SJSA1 (cell line): ENCODE measurements at regions not wholly inside any gene's neighbourhood (a gene's known extent, or its start where the extent isn't known, plus 50 kb on each side); places are given as distances from the start of the nearest gene placed in this dataset.

Source experiments
- DNase-seq, 2 experiments: peaks; one replicate each; pipeline ENCODE4 v3.0.0-alpha.2; 2015 to 2020; ENCODE audit warnings: low spot score in 2 of 2, low read depth in 1 of 2
- H3K27ac ChIP-seq: fragments of 250-450 bp; sonication (Bioruptor Pico); 2 replicates; pipeline ENCODE4 v1.5.1; 2020; ENCODE audit warnings: mild to moderate bottlenecking, moderate library complexity
- H3K27me3 ChIP-seq: fragments of 250-450 bp; sonication (Bioruptor Pico); replicated peaks from 2 replicates; pipeline ENCODE4 v1.5.1; 2020; ENCODE audit warnings: mild to moderate bottlenecking, moderate library complexity
- H3K36me3 ChIP-seq: fragments of 250-450 bp; sonication (Bioruptor Pico); 2 replicates; pipeline ENCODE4 v1.5.1; 2020; ENCODE audit warnings: mild to moderate bottlenecking
- H3K4me1 ChIP-seq: fragments of 250-450 bp; sonication (Bioruptor Pico); replicated peaks from 2 replicates; pipeline ENCODE4 v1.6.1; 2021; ENCODE audit warnings: mild to moderate bottlenecking
- H3K4me3 ChIP-seq: fragments of 250-450 bp; sonication (Bioruptor Pico); 2 replicates; pipeline ENCODE4 v1.5.1; 2020; ENCODE audit warnings: mild to moderate bottlenecking
- H3K9me3 ChIP-seq: fragments of 250-450 bp; sonication (Bioruptor Pico); replicated peaks from 2 replicates; pipeline ENCODE4 v1.5.1; 2020; ENCODE audit warnings: mild to moderate bottlenecking

- Histone ChIP-seq H3K36me3 (no peaks in the 10 kb centered on the region), H3K4me1 (no peaks in the 10 kb centered on the region), H3K27ac (no peak overlapping the region), H3K9me3 (no peaks in the 10 kb centered on the region), H3K27me3 (no peaks in the 10 kb centered on the region), H3K4me3 (no peak overlapping the region)
- DNase-seq = no peak
Observed at GRCh38 chr3:168342946-168343850, 247.5 kb upstream of the GOLIM4 start.

DNA sequence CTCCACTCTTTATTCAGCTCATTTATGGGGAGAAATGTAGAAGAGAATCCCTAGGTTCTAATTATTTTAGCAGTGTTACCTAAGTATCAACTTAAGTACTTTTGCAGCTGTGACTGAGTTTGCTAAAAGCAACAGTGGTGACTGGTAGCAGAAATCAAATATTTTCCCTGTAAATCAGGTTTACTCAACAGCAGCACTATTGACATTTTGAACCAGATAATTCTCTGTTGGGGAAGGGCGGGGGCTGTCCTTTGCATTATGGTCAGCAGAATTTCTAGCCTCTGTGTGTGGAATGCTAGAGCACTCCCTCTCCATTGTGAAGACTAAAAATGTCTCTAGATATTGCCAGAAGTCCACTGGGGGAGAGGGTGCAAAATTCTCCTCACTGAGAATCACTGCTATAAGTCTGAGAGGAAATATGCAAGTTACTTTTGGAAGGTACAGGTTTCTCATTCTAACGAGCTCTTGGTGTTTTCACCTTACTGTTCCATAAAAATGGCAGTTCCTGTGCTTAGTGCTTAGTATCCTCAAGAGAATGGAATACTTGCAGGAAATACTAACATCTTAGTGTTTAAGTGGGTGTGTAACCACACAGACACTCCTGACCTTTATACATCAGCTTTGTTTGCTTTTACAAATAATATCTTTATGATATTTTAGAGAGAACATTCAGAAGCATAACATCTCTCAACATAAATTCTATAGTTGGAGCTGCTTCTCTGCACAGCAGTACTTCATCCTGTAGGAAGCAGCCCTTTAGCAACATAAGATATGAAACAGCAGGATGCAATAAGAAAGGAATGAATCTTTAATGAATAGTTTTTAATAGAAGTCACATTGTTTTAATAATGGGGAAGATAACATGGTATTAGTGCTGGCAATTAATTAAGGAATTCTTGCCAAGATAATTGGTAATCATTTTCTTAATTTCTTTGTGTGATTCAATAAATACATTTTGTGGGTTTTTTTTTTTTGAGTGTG, 246.5 kb upstream of the GOLIM4 start:
- DNase-seq = no peak
- Histone ChIP-seq H3K27me3 (no peaks in the 10 kb centered on the region), H3K9me3 (no peaks in the 10 kb centered on the region), H3K27ac (no peak overlapping the region), H3K4me1 (no peaks in the 10 kb centered on the region), H3K36me3 (no peaks in the 10 kb centered on the region), H3K4me3 (no peak overlapping the region)

DNA sequence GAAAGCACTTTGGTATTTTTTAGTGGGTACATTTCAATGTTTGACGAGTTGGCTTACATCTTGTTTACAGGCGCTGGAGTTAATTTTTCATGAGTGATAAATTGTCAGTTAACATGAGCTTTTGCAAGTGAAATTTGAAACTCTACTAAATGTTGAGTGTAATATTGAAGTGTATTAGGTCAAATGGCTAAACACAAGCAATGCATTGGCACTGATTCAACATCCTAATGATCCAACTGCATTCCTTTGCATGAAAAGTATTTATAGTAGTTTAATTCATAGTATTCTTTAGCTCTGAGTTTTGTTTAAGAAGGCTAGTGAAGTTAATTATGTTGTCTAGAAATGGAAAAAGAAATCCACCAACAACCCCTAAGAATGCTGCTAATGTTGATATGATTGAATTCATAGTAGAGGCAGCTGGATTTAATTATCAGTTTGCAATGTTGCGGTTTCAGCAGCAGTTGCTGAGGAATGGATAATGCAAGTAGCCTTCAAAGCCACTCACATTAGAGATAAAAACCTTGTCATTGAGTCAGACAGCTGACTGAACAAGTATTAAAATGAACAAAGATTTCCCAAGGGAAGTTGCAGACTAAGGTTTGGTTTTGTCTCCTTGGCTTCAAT, 245.6 kb upstream of the GOLIM4 start:
- Histone ChIP-seq H3K9me3 (no peaks in the 10 kb centered on the region), H3K36me3 (no peaks in the 10 kb centered on the region), H3K4me3 (no peak overlapping the region), H3K27me3 (no peaks in the 10 kb centered on the region), H3K4me1 (no peaks in the 10 kb centered on the region), H3K27ac (no peak overlapping the region)
- DNase-seq = peak in 1 of 2 experiments; percentile 5

- Histone ChIP-seq H3K27ac (no peak overlapping the region), H3K36me3 (no peaks in the 10 kb centered on the region), H3K4me1 (no peaks in the 10 kb centered on the region), H3K27me3 (no peaks in the 10 kb centered on the region), H3K9me3 (no peaks in the 10 kb centered on the region), H3K4me3 (no peak overlapping the region)
- DNase-seq = no peak
Observed at GRCh38 chr3:168338161-168338560, 242.4 kb upstream of the GOLIM4 start.

DNA sequence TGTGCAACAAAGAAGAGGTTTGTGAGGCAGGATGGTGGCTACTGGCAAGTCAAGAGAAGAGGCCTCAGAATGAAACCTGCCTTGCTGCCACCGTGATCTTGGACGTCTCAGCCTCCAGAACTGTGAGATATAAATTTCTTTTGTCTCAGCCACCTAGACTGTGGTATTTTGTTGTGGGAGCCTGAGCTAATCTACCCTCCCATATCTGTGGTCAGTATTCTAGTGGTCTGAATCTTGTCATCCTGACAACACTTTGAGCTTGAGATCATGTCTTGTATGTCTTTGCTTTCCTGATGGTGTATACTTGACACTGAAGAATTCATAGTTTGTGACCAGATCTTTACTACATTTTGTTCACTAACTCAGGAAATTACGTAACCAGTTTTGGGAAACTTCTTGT, 240.6 kb upstream of the GOLIM4 start:
- Histone ChIP-seq H3K4me1 (no peaks in the 10 kb centered on the region), H3K36me3 (no peaks in the 10 kb centered on the region), H3K27ac (no peak overlapping the region), H3K4me3 (no peak overlapping the region), H3K9me3 (no peaks in the 10 kb centered on the region), H3K27me3 (no peaks in the 10 kb centered on the region)
- no peak for DNase-seq

DNA sequence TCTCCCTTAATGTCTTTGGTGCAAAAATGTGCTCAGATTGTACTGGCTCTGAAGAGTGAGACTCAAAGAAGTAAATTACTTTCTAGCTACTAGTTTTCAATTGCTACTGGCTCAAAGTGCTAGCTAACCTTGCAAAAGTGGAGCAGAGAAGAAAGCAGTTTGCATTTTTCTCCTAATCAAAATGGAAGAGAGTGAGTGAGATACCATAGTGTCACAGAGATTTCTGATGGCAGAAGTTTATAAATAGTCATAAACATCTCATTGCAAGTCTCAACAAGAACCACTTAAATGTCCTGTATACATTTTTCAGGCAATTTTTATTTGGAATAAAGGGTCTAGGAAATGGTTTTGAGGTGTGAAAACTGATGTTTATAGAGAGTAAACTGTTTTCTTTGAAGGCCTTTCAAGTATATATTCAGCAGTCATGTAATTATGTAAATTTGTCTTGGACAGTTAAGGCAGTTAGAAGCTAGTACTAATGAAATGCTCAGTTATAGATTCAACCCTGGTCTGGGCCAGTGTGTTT, 237.7 kb upstream of the GOLIM4 start:
- DNase-seq = no peak
- H3K27ac ChIP-seq = no peak overlapping the region
- H3K27me3 ChIP-seq = no peaks in the 10 kb centered on the region
- no peaks in the 10 kb centered on the region for H3K36me3 ChIP-seq
- no peaks in the 10 kb centered on the region for H3K4me1 ChIP-seq
- no peak overlapping the region for H3K4me3 ChIP-seq
- H3K9me3 ChIP-seq = no peaks in the 10 kb centered on the region

GRCh38 chr3:168331756-168332155, 236.0 kb upstream of the GOLIM4 start:
- H3K9me3 ChIP-seq = no peaks in the 10 kb centered on the region

GRCh38 chr3:168330983-168331382, 235.3 kb upstream of the GOLIM4 start:
- Histone ChIP-seq H3K36me3 (no peaks in the 10 kb centered on the region), H3K4me3 (no peak overlapping the region), H3K27me3 (no peaks in the 10 kb centered on the region), H3K4me1 (no peaks in the 10 kb centered on the region), H3K27ac (no peak overlapping the region), H3K9me3 (no peaks in the 10 kb centered on the region)
- DNase-seq = no peak

More at GRCh38 chr3:168331756-168332155, 236.0 kb upstream of the GOLIM4 start:
- no peak overlapping the region for H3K4me3 ChIP-seq
- no peak overlapping the region for H3K27ac ChIP-seq
- no peak for DNase-seq
- no peaks in the 10 kb centered on the region for H3K27me3 ChIP-seq
- H3K4me1 ChIP-seq = no peaks in the 10 kb centered on the region
- H3K36me3 ChIP-seq = no peaks in the 10 kb centered on the region

DNA sequence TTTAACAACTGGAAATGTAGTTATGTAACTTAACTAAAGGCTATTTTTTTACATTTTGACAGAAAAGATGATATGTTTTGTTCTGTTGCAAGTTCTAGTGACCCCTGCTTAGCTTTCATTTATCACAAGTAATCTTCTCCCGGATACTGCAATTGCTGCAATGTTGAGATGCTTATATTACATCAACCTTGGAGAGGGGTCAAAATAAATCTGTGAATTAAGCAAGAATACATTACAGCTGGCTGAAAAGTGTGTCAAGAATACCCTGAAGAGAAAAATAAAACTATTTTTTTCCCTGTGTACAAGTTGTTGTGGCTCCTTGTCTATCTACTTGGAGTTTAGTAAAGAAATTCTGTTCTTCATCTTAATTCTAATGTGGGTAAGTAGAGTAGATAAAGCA, 232.1 kb upstream of the GOLIM4 start:
- H3K27ac ChIP-seq = no peak overlapping the region
- no peak for DNase-seq
- H3K4me1 ChIP-seq = no peaks in the 10 kb centered on the region
- H3K4me3 ChIP-seq = no peak overlapping the region
- H3K36me3 ChIP-seq = no peaks in the 10 kb centered on the region
- H3K9me3 ChIP-seq = no peaks in the 10 kb centered on the region
- H3K27me3 ChIP-seq = no peaks in the 10 kb centered on the region

DNA sequence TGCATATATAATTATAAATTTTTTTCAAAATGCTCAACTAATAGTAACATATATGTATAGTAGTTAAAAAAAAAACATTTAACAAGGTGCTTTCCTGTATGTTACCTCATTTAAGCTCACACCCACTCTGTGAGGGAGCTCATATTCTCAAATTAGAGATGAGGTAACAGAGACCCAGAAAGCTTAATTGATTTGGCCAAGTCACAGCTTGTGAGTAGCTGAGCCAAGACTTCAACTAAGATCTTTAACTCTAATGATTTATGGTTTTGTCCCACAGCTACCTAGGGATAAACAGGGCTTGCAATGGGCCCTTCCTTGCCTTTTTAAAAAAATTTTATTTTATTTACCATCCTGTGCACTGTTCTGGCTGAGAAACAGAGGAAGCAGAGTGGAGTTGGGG, 230.0 kb upstream of the GOLIM4 start:
- no peak for DNase-seq
- Histone ChIP-seq H3K27me3 (no peaks in the 10 kb centered on the region), H3K4me3 (no peak overlapping the region), H3K27ac (no peak overlapping the region), H3K4me1 (no peaks in the 10 kb centered on the region), H3K36me3 (no peaks in the 10 kb centered on the region), H3K9me3 (no peaks in the 10 kb centered on the region)

GRCh38 chr3:168322941-168323340, 227.2 kb upstream of the GOLIM4 start:
- Histone ChIP-seq H3K27ac (no peak overlapping the region), H3K36me3 (no peaks in the 10 kb centered on the region), H3K4me1 (no peaks in the 10 kb centered on the region), H3K27me3 (0 out of 2 replicates have a peak, but pooled peaks cover 6% of the 10 kb centered on the region), H3K9me3 (no peaks in the 10 kb centered on the region), H3K4me3 (no peak overlapping the region)
- DNase-seq = no peak

GRCh38 chr3:168314166-168314565, 218.4 kb upstream of the GOLIM4 start:
- Histone ChIP-seq H3K4me3 (no peak overlapping the region), H3K9me3 (no peaks in the 10 kb centered on the region), H3K27ac (no peak overlapping the region), H3K36me3 (no peaks in the 10 kb centered on the region), H3K4me1 (no peaks in the 10 kb centered on the region), H3K27me3 (no peaks in the 10 kb centered on the region)
- no peak for DNase-seq

DNA sequence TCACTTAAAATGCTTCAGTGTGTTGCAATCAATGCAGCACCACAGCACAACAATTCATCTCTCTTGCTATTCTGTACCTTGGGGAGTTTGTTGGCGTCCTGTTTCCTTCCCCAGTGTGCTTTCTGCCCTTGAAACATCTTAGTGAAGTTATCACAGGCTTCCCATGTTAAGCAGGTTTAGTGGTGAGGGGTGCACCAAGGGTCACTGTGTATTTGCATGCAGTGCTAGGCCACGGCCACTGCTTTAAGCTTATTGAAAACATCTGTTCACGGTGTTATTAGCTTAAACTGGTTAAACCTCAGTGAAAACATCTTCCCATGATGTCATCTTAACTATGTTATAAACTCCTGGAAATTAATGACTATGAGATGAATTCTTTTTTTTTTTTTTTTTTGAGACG, 217.3 kb upstream of the GOLIM4 start:
- Histone ChIP-seq H3K27ac (no peak overlapping the region), H3K27me3 (no peaks in the 10 kb centered on the region), H3K4me3 (no peak overlapping the region), H3K36me3 (no peaks in the 10 kb centered on the region), H3K9me3 (no peaks in the 10 kb centered on the region), H3K4me1 (no peaks in the 10 kb centered on the region)
- DNase-seq = no peak
